Erythroblast (primary cell): ENCODE measurements at regions not wholly inside any gene's neighbourhood (a gene's known extent, or its start where the extent isn't known, plus 50 kb on each side); places are given as distances from the start of the nearest gene placed in this dataset.

ENCODE experiments used
- GATA1 ChIP-seq: IDR thresholded peaks from 2 replicates; pipeline ENCODE4 v1.6.1; 2011; ENCODE audit warnings: low read depth, mild to moderate bottlenecking, control low read depth, low read length, moderate library complexity
- POLR2A ChIP-seq: IDR thresholded peaks from 2 replicates; pipeline ENCODE4 v1.6.1; 2011; ENCODE audit warnings: mild to moderate bottlenecking, low read length

- TF ChIP-seq POLR2A = no peak
- TF ChIP-seq GATA1 = no peak
Measured at GRCh38 chr3:40939030-40939740, 260.1 kb upstream of the CTNNB1 start.
